Karpas-422 (cell line): ENCODE measurements at regions not wholly inside any gene's neighbourhood (a gene's known extent, or its start where the extent isn't known, plus 50 kb on each side); places are given as distances from the start of the nearest gene placed in this dataset.

Experiments used
- DNase-seq: peaks from one replicate; pipeline ENCODE4 v3.0.0-alpha.2; 2015
- H2AFZ ChIP-seq: fragments of 200-600 bp; sonication (generic); 2 replicates; pipeline ENCODE4 v1.6.1; 2014; ENCODE audit warnings: antibody characterized with exemption, low read length, mixed read lengths
- H3K27ac ChIP-seq: fragments of 200-600 bp; sonication (generic); 2 replicates; pipeline ENCODE4 v1.5.1; 2014; ENCODE audit warnings: mild to moderate bottlenecking, low read length, moderate library complexity
- H3K27me3 ChIP-seq: fragments of 200-600 bp; sonication (generic); 2 replicates; pipeline ENCODE4 v1.6.1; 2014; ENCODE audit warnings: low read length, mixed read lengths
- H3K36me3 ChIP-seq: fragments of 200-600 bp; sonication (generic); 2 replicates; pipeline ENCODE4 v1.6.1; 2014; ENCODE audit warnings: low read length, mixed read lengths; ENCODE audit not compliant: insufficient read depth
- H3K4me1 ChIP-seq: fragments of 200-600 bp; sonication (generic); 2 replicates; pipeline ENCODE4 v1.6.1; 2014; ENCODE audit warnings: mild to moderate bottlenecking, low read length, mixed read lengths
- H3K4me2 ChIP-seq: fragments of 200-600 bp; sonication (generic); 2 replicates; pipeline ENCODE4 v1.6.1; 2014; ENCODE audit warnings: low read length, low read depth, mild to moderate bottlenecking; ENCODE audit not compliant: poor library complexity, severe bottlenecking
- H3K4me3 ChIP-seq: fragments of 200-600 bp; sonication (generic); 2 replicates; pipeline ENCODE4 v1.5.1; 2014; ENCODE audit warnings: mild to moderate bottlenecking, antibody characterized with exemption, low read length, mixed read lengths
- H3K79me2 ChIP-seq: fragments of 200-600 bp; sonication (generic); 2 replicates; pipeline ENCODE4 v1.6.1; 2014; ENCODE audit warnings: mild to moderate bottlenecking, low read length, mixed read lengths
- H3K9ac ChIP-seq: fragments of 200-600 bp; sonication (generic); 2 replicates; pipeline ENCODE4 v1.6.0; 2014; ENCODE audit warnings: low read length
- H3K9me2 ChIP-seq: fragments of 200-600 bp; sonication (generic), shearing (Covaris generic); replicated peaks from 2 replicates; pipeline ENCODE4 v1.6.0; 2014; ENCODE audit warnings: mild to moderate bottlenecking, low read length, moderate library complexity; ENCODE audit not compliant: insufficient read depth
- H3K9me3 ChIP-seq: fragments of 300-700, 200-600 bp; sonication (generic); 2 replicates; pipeline ENCODE4 v1.6.1; 2014; ENCODE audit warnings: low read length, mixed read lengths
- H4K20me1 ChIP-seq: fragments of 200-600 bp; sonication (generic); 2 replicates; pipeline ENCODE4 v1.6.1; 2014; ENCODE audit warnings: mild to moderate bottlenecking, antibody characterized with exemption, low read length, low read depth; ENCODE audit not compliant: insufficient read depth

DNA sequence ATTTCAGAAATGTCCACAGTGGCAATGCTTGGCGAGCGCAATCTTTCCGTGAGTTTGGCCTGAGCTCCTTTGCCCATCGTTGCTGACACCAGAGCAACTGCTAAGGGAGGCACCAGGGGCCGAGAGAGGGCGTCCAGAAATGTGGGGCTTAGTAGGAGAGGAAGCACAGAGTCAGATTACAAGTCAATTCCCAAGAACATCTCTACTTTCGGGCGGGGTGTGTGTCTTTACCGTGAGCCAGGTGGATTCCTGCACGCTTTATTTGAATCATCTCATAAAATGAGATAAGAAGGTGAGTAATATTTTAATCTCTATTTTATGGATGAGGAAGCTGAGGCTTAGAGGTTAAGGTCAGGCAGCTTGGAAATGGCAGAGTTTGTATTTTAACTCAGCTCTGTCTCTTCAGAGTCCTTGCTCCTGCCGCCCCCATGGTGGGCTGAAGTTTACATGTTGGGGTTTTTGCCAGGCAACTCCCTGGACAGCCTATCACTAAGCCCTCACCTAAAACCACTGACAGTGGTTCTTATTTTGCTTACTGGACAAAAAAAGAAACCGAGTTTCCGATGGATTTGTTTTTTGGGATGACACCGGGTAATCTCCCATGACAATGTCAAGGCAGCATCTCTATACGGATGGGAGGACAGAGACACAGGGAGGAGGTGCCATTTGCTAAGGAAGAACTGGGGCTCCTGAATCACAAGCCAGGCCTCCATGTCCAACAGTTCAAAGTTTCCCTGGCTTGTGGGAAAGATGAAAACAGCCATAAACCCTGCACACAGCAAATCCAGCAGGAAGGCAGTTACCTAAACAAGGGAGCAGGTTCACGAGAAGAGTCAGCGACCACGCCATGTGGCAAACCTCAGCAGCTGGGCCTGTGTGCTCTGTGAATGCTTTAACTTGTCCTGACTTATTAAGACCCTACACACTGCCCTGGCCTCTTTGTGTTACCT lies 112.6 kb upstream of the SLC24A3 start:
- Histone ChIP-seq H3K9ac (no peak overlapping the region), H3K4me3 (no peak overlapping the region), H3K36me3 (no peaks in the 10 kb centered on the region), H3K9me2 (no peaks in the 10 kb centered on the region), H3K27ac (no peak overlapping the region), H3K9me3 (no peaks in the 10 kb centered on the region), H3K27me3 (no peaks in the 10 kb centered on the region), H2AFZ (no peak overlapping the region), H3K79me2 (no peaks in the 10 kb centered on the region), H3K4me1 (peaks cover 5% of the 10 kb centered on the region; the same call in 1 of the 2 replicates), H3K4me2 (no peak overlapping the region), H4K20me1 (no peaks in the 10 kb centered on the region)
- DNase-seq = no peak

DNA sequence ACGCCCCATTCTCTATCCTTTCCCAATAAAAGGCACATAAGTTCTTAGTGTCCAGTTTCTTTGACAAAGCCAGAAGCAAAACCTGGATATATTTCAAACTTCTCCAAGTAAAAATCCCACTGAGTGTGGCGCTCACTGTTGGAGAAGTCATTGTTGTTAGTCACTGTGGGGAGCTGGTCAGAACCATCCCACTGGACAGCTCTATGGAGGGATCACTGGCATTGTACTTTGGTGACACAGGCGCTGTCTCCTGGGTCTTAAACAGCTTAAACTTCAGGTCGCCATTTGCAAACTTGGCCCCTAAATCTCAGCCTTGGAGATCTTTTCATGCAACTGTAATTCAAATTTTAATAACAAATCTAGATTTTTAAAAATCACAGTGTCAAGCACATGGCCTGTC lies 111.5 kb upstream of the SLC24A3 start:
- H3K79me2 ChIP-seq = no peaks in the 10 kb centered on the region
- H3K4me3 ChIP-seq = no peak overlapping the region
- no peak overlapping the region for H3K27ac ChIP-seq
- no peak for DNase-seq
- no peaks in the 10 kb centered on the region for H3K36me3 ChIP-seq
- no peak overlapping the region for H3K4me2 ChIP-seq
- peaks cover 5% of the 10 kb centered on the region; the same call in 1 of the 2 replicates for H3K4me1 ChIP-seq
- H4K20me1 ChIP-seq = no peaks in the 10 kb centered on the region
- H2AFZ ChIP-seq = no peak overlapping the region
- H3K9ac ChIP-seq = no peak overlapping the region
- no peaks in the 10 kb centered on the region for H3K27me3 ChIP-seq
- H3K9me3 ChIP-seq = no peaks in the 10 kb centered on the region
- no peaks in the 10 kb centered on the region for H3K9me2 ChIP-seq

DNA sequence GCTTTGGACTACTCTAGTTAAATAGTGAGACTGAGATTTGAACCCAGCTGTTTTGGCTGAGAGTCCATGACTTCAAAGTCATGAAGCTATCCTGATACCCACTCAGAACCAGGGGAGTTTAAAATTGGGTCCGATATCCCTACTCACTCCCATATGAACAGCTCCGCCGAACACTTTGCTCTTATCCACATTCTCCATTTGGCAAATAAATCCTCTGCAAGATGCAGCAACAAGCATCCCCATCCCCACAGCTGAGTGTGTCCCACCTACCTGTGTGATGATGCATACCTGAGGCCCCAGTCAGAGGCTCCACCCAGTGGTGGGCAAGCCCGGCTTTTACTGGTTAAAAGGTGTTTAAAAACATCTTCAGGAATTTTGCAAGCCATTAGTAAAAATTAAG lies 108.3 kb upstream of the SLC24A3 start:
- Histone ChIP-seq H3K4me1 (no peaks in the 10 kb centered on the region), H2AFZ (no peak overlapping the region), H3K4me2 (no peak overlapping the region), H3K4me3 (no peak overlapping the region), H3K79me2 (no peaks in the 10 kb centered on the region), H3K27me3 (no peaks in the 10 kb centered on the region), H3K27ac (no peak overlapping the region), H3K9me2 (no peaks in the 10 kb centered on the region), H4K20me1 (no peaks in the 10 kb centered on the region), H3K36me3 (no peaks in the 10 kb centered on the region), H3K9me3 (no peaks in the 10 kb centered on the region), H3K9ac (no peak overlapping the region)
- DNase-seq = no peak

DNA sequence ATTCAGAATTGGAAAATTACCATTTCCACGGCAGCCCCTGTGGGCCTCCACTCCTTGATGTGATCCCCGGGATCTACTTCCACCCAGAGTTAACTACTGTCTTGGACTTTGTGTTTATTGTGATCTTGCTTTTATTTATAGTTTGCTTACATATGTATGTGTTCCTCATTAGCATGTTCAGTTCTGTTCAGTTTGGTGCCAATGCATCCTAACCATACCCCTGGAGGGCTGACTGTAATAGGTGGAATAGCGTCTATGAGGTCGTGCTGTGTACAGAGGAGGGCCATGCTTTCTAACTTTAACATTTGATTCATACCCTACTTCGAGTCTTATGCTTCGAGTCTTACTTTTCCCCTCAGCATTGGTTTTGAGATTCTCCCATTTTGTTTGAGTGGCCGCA lies 104.3 kb upstream of the SLC24A3 start:
- Histone ChIP-seq H3K79me2 (no peaks in the 10 kb centered on the region), H3K36me3 (no peaks in the 10 kb centered on the region), H3K4me3 (no peak overlapping the region), H4K20me1 (no peaks in the 10 kb centered on the region), H3K9me3 (no peaks in the 10 kb centered on the region), H3K9me2 (no peaks in the 10 kb centered on the region), H3K27me3 (no peaks in the 10 kb centered on the region), H2AFZ (no peak overlapping the region), H3K4me1 (peaks cover 7% of the 10 kb centered on the region), H3K4me2 (no peak overlapping the region), H3K9ac (no peak overlapping the region), H3K27ac (no peak overlapping the region)
- DNase-seq = no peak

DNA sequence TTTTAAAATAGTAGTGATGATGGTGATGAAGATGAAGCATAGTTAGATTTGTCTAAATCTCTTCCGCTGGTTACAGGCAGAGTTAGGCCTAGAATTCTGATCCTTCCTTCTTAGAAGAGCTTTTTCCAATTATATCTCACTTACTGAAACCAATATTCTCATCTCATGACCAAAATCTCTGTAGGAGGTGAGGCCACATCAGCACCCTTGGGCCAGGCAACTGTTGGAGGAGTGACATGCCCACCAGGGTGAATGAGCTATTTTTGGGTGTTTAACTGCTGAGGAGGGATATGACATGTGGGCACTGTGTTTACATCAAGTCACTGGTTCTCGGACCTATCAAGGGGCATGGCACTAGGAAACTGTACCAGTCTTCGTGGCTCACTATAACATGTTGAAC lies 102.2 kb upstream of the SLC24A3 start:
- Histone ChIP-seq H3K4me3 (no peak overlapping the region), H3K4me2 (no peak overlapping the region), H3K79me2 (no peaks in the 10 kb centered on the region), H3K27ac (no peak overlapping the region), H2AFZ (no peak overlapping the region), H3K9me2 (no peaks in the 10 kb centered on the region), H3K27me3 (no peaks in the 10 kb centered on the region), H4K20me1 (no peaks in the 10 kb centered on the region), H3K9ac (no peak overlapping the region), H3K4me1 (peaks cover 18% of the 10 kb centered on the region), H3K9me3 (no peaks in the 10 kb centered on the region), H3K36me3 (no peaks in the 10 kb centered on the region)
- no peak for DNase-seq

DNA sequence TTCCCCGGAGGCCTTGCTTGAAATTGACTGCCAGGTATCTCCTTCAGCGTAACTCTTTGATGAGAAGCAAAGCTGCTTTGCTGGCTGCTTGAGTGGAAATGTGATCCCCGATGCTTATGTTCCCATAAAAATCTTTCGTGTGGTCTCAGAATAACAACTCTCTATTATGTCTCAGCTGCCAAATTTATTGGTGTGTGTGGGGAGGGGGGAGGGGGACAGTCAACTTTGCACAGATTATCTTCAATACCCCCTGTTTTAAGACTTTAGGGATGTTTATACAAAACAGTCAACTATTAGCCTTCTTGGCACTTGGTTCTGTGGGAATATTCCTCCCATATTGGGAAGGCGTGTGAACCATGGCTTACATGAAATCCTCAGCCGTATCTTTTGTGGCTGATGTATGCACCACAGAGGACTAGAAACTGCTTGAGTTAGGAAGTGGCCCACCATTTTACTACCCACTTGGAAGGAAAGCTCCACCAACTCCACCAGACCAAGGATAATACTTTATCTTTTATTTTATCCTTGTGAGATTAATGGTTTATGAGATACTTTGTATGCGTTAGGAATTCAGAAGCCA lies 101.5 kb upstream of the SLC24A3 start:
- no peaks in the 10 kb centered on the region for H3K9me3 ChIP-seq
- no peak overlapping the region for H3K9ac ChIP-seq
- no peak overlapping the region for H3K4me2 ChIP-seq
- no peaks in the 10 kb centered on the region for H3K36me3 ChIP-seq
- no peak for DNase-seq
- H3K4me1 ChIP-seq = peaks cover 18% of the 10 kb centered on the region
- H2AFZ ChIP-seq = no peak overlapping the region
- no peak overlapping the region for H3K27ac ChIP-seq
- no peaks in the 10 kb centered on the region for H3K9me2 ChIP-seq
- no peak overlapping the region for H3K4me3 ChIP-seq
- H3K27me3 ChIP-seq = no peaks in the 10 kb centered on the region
- no peaks in the 10 kb centered on the region for H3K79me2 ChIP-seq
- H4K20me1 ChIP-seq = no peaks in the 10 kb centered on the region

DNA sequence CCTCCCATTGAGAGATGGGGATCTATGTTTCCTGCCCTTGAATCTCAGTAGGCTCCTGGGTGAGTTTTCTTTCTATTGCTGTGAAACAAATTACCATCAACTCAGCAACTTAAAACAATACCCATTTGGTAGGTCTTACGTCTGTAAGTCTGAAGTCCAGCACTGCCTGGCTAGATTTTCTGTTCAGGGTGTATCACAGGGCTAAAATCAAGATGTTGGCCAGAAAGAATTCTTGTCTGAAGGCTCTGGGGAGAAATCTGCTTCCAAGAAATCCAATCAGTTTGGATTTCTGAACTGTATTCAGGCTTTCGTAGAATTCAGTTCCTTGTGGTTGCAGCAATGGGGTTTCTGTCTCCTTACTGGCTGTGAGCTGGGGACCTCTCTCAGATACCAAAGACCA lies 99.6 kb upstream of the SLC24A3 start:
- no peaks in the 10 kb centered on the region for H3K27me3 ChIP-seq
- H3K4me2 ChIP-seq = no peak overlapping the region
- H3K4me1 ChIP-seq = peaks cover 18% of the 10 kb centered on the region
- H3K79me2 ChIP-seq = no peaks in the 10 kb centered on the region
- H3K36me3 ChIP-seq = no peaks in the 10 kb centered on the region
- H3K27ac ChIP-seq = no peak overlapping the region
- H3K9me3 ChIP-seq = no peaks in the 10 kb centered on the region
- H3K9me2 ChIP-seq = no peaks in the 10 kb centered on the region
- DNase-seq = no peak
- H4K20me1 ChIP-seq = no peaks in the 10 kb centered on the region
- H3K9ac ChIP-seq = no peak overlapping the region
- H2AFZ ChIP-seq = no peak overlapping the region
- H3K4me3 ChIP-seq = no peak overlapping the region

DNA sequence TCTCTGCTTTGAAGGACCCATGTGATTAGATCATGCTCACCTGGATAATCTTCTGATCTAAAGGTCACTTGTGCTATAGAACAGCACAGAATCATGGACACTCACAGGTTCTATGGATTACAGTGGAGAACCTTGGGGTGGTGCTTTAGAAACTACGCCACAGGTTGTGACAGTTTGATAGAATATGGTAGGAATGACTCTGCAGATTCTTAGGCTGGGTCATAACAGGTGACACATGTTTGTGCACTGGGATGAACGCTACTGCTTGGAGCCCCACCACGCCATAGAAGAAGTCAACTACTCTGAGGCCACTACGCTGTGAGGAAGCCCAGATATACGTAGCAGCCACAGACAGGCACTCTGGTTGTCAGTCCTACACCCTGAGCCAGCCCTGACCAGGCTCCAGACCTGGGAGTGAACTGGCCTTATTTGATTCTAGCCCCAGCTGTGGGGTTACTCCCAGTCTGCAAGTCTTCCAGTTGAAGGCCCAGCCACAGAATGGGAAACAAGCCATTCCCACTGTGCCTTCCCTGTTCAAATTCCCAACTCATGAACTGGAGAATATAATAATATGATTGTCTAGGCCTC lies 99.0 kb upstream of the SLC24A3 start:
- H3K27me3 ChIP-seq = no peaks in the 10 kb centered on the region
- no peaks in the 10 kb centered on the region for H3K79me2 ChIP-seq
- peaks cover 18% of the 10 kb centered on the region for H3K4me1 ChIP-seq
- no peak overlapping the region for H3K4me2 ChIP-seq
- no peak overlapping the region for H3K27ac ChIP-seq
- H4K20me1 ChIP-seq = no peaks in the 10 kb centered on the region
- no peak overlapping the region for H3K4me3 ChIP-seq
- DNase-seq = no peak
- no peaks in the 10 kb centered on the region for H3K9me3 ChIP-seq
- H3K36me3 ChIP-seq = no peaks in the 10 kb centered on the region
- H3K9me2 ChIP-seq = no peaks in the 10 kb centered on the region
- no peak overlapping the region for H3K9ac ChIP-seq
- no peak overlapping the region for H2AFZ ChIP-seq
